Renal pelvis (tissue), 1 donor: ENCODE measurements at regions not wholly inside any gene's neighbourhood (a gene's known extent, or its start where the extent isn't known, plus 50 kb on each side); places are given as distances from the start of the nearest gene placed in this dataset.

Source experiments
- DNase-seq: peaks from one replicate; pipeline ENCODE4 v3.0.0-alpha.2; 2013

GRCh38 chr6:48912503-48912902 lies 550.5 kb downstream of the MMUT start:
- DNase-seq = no peak

GRCh38 chr6:48904809-48905208 lies 558.2 kb downstream of the MMUT start:
- DNase-seq = no peak

GRCh38 chr6:48894469-48894868 lies 568.6 kb downstream of the MMUT start:
- DNase-seq = no peak

- DNase-seq = no peak
Observed at GRCh38 chr6:48893048-48893447, 570.0 kb downstream of the MMUT start.

GRCh38 chr6:48891308-48891707 lies 571.7 kb downstream of the MMUT start:
- no peak for DNase-seq

GRCh38 chr6:48889429-48889828 lies 573.6 kb downstream of the MMUT start:
- no peak for DNase-seq

GRCh38 chr6:48883116-48883515 lies 579.9 kb downstream of the MMUT start:
- DNase-seq = no peak

GRCh38 chr6:48881551-48881950 lies 581.5 kb downstream of the MMUT start:
- DNase-seq = no peak

- no peak for DNase-seq
Observed at GRCh38 chr6:48869595-48869994, 593.5 kb downstream of the MMUT start.

GRCh38 chr6:48866682-48867081 lies 596.4 kb downstream of the MMUT start:
- no peak for DNase-seq

- DNase-seq = no peak
Observed at GRCh38 chr6:48860175-48860574, 602.9 kb downstream of the MMUT start.

GRCh38 chr6:48859562-48860123 lies 603.4 kb downstream of the MMUT start:
- DNase-seq = no peak

- no peak for DNase-seq
Observed at GRCh38 chr6:48845219-48845618, 617.8 kb downstream of the MMUT start.

- DNase-seq = no peak
Observed at GRCh38 chr6:48844696-48845095, 618.4 kb downstream of the MMUT start.

GRCh38 chr6:48840896-48841295 lies 622.2 kb downstream of the MMUT start:
- DNase-seq = no peak

- DNase-seq = no peak
Observed at GRCh38 chr6:48839206-48839605, 623.8 kb downstream of the MMUT start.

- DNase-seq = no peak
Observed at GRCh38 chr6:48837744-48838143, 625.3 kb downstream of the MMUT start.

- no peak for DNase-seq
Observed at GRCh38 chr6:48835421-48835958, 627.6 kb downstream of the MMUT start.

GRCh38 chr6:48834706-48835105 lies 628.3 kb downstream of the MMUT start:
- DNase-seq = no peak

- DNase-seq = no peak
Observed at GRCh38 chr6:48833916-48834315, 629.1 kb downstream of the MMUT start.

- DNase-seq = no peak
Observed at GRCh38 chr6:48826901-48827701, 636.0 kb downstream of the MMUT start.

GRCh38 chr6:48826152-48826515 lies 636.9 kb downstream of the MMUT start:
- no peak for DNase-seq

GRCh38 chr6:48825501-48826151 lies 637.4 kb downstream of the MMUT start:
- DNase-seq = no peak
